HG03039 (cell line): ENCODE measurements at regions not wholly inside any gene's neighbourhood (a gene's known extent, or its start where the extent isn't known, plus 50 kb on each side); places are given as distances from the start of the nearest gene placed in this dataset.

Source experiments
- ATAC-seq: cut with Tn5 transposase; IDR thresholded peaks from one replicate; pipeline ENCODE4 v1.9.1; 2021; ENCODE audit warnings: mild to moderate bottlenecking, moderate library complexity; ENCODE audit not compliant: unreplicated experiment

DNA sequence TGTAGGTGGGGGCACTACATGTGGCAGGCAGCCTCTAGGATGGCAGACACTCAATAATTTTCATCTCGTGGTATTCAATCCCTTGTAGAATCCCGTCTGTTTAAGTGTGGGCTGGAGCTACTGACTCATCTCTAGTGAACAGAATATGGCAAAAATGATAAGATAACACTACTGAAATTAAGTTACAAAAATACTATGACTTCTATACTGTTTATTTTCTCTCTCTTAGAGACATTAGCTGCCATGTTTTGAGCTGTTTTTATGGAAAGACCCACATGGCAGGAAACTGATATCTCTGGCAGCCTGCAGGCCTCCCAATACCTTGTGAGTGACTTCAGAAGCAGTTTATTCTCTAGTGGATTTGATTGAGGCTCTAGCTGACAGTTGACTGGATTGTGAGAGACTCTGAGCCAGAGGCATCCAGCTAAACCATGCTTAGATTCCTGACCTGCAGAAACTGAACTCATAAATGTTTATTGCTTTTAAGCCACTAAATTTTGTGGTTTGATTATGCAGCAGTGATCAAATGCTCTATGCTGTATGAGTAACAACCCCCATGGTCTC, 298.8 kb upstream of the CTSO start:
- no peak for ATAC-seq

DNA sequence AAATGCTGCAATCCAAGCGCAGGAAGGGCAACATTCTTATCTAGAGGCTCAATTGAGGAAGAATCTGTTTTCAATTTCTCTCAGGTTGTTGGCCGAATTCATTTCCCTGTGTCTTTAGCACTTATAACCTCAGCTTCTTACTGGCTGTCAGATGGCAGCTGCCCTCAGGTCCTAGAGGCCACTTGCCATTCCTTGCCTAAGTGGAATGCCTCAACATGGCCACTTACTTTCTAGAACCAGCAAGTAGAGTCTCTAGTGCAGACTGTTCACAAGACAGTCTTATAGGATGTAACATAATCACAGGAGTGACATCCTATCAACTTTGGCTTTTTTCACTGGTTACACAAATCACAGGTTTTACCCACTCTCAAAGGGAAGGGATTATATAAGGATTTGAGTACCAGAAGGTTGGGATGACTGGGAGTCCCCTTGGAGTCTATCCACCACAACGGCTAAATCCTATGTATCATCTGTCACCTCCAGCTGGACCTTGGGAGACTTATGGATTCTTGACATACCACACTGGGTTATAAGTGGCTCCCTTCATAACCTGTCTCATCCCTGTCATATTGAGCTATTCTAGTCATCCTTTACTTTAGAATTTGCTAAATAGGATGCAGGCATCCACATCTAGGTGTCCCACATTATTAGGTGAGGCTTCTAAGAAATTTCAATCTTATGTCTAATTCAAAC, 297.9 kb upstream of the CTSO start:
- no peak for ATAC-seq

DNA sequence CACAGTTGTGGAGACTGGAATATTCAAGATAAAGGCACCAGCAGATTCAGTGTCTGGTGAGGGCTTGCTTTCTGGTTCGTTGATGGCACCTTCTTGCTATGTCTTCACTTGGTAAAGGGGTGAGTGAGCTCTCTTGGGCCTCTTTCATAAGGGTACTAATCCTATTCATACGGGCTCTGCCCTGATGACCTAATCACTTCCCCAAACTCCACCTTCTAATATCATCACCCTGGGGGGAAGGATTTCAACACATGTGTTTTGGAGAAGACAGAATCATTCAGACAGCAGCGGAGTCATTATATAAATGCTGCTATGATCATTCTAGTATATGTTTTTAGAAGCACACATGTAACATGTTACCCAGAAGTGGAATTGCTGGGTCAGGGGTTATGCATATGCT, 295.3 kb upstream of the CTSO start:
- no peak for ATAC-seq

DNA sequence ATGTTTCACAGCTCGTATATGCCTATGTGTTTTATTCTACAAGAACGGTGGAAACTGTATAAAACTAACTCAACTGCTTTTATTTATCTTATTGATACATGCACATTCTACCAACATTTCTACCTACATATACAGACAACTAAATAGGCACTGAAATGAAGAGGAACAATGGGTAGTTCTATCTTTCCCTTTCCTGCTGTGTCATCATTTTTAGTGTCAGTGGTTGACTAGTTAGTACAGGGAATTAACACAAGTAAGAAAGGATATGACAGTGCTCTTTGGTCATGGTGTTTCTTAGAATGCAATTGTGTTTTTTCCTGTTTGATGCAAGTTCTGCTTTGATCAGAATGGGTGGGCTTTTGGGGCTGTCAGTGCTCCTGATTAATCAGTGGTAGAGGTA, 293.8 kb upstream of the CTSO start:
- ATAC-seq = no peak

DNA sequence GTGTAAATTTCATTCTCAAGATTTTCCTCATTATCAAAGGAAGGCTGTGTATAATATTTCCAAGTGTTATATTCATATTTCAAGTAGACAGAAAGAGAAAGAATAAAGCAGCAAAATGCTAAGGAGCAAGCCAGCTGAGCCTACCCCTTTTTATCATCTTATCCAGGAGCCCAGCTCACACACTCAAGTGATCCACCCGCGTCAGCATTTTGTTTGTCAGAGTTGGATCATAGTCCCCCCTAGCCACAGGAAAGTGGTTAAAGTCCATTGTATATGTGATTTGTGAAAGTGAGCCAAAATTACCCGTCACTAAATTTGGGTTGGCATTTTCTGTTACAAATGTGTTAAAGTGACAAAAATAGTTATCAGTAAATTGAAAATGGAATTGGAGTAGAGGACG, 289.3 kb upstream of the CTSO start:
- ATAC-seq = no peak

- no peak for ATAC-seq
These were observed 288.7 kb upstream of the CTSO start for GRCh38 chr4:156242390-156242789.

DNA sequence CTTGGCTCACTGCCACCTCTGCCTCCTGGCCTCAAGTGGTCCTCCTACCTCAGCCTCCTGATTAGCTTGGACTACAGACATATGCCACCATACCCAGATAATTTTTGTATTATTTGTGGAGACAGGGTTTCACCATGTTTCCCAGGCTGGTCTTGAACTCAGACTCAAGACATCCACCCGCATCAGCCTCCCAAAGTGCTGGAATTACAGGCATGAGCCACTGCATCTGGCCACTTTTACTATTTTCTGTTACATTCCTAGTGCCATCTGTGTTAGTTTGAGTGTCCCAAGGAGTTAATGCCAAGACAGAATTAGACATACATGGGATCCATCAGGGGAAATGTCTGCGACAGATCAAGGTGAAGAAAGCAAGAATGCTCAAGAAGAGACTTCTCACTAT, 288.2 kb upstream of the CTSO start:
- no peak for ATAC-seq

GRCh38 chr4:156238171-156238570, 284.5 kb upstream of the CTSO start:
- ATAC-seq = no peak

DNA sequence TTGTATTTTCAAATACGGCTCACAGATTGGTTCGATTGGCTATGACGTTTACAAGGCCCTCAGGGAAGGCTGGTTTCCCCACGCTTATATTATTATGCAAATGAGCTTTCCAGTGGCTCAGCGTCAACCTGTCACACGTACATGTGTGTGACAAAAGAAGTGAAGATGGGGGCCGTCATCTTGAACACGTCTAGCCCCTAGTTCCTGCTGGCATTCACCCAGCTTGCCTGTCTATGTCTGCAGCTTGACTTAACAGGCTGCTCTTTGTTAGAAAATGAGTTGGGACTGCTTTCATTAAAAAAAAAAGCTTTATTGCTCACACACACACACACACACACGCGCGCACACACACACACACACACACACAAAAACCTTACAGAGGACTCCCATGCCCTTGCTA, 283.6 kb upstream of the CTSO start:
- no peak for ATAC-seq

- no peak for ATAC-seq
These were observed 276.5 kb upstream of the CTSO start for GRCh38 chr4:156230176-156230575.

- no peak for ATAC-seq
These were observed 275.0 kb upstream of the CTSO start for GRCh38 chr4:156228676-156229075.

DNA sequence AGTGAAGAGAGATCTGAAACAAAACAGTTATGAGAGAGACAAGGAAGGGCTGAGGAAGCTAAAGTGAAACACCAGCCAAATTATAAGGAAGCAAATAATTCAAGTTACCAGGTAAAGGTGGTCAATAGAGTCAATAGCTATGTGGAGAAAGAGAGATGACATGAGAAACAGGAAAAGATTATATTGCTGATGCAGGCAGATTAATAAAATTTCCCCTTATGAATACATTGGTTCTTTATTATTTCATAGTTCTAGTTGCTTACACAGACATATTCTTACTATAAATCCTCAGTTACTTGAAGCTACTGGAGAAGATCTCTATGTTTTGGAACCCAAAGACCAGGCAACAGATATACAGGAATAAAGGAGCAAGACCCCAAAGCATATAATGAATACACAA, 273.7 kb upstream of the CTSO start:
- no peak for ATAC-seq

GRCh38 chr4:156223985-156224384, 270.3 kb upstream of the CTSO start:
- ATAC-seq = no peak

GRCh38 chr4:156217236-156217635, 263.6 kb upstream of the CTSO start:
- ATAC-seq = no peak

DNA sequence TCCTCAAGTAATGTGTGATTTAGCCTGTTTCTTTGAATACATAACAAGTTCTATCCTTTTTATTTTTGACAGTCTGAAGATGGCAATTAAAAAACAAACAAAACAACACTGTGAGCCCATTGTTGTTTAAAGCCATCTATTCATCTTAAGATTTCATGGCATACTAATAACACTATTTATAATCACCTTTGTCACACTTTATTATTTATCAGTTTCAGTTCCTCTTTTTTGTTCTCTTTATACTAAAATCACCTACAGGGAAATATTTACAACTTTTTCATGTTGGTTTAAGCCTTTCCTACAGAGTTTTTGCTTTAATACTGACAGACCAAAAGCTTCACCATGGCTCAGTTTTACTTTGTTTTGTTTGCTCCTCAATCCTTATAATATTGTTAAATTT, 247.4 kb upstream of the CTSO start:
- peak; percentile 91 for ATAC-seq

- ATAC-seq = no peak
These were observed 244.8 kb upstream of the CTSO start for GRCh38 chr4:156198511-156198910.

GRCh38 chr4:156197216-156197615, 243.6 kb upstream of the CTSO start:
- no peak for ATAC-seq

- no peak for ATAC-seq
These were observed 243.1 kb upstream of the CTSO start for GRCh38 chr4:156196722-156197121.

DNA sequence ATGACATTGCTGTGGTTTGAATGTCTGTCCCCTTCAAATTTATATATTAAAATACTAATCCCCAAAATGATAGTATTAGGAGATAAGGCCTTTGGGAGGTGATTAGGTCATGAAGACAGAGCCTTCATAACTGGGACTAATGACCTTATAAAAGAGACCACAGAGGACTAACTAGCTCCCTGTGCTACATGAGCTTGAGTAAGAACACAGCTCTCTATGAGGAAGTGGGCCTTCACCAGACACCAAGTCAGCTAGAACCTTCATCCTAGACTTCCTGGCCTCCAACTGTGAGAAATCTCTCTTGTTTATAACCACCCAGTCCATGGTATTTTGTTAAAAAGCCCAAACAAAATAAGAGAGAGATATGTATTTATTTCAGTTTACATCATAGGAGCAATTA, 242.2 kb upstream of the CTSO start:
- peak; percentile 96 for ATAC-seq

DNA sequence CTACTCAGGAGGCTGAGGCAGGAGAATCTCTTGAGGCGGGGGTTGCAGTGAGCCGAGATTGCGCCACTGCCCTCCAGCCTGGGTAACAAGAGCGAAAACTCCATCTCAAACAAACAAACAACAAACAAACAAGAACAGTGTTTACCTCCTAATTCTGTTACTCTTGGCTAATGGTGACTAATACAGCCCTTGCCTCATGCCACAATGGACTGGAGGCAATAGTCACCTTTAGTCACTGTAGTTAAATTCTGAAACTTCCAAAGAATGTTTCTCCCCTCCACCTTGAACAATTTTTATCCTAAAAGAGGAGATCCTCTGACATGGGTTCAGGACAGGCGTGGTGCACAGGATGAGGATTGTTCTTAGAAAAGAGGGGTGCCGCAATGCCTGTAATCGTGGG, 241.2 kb upstream of the CTSO start:
- ATAC-seq = no peak

- no peak for ATAC-seq
These were observed 240.1 kb upstream of the CTSO start for GRCh38 chr4:156193800-156194199.

DNA sequence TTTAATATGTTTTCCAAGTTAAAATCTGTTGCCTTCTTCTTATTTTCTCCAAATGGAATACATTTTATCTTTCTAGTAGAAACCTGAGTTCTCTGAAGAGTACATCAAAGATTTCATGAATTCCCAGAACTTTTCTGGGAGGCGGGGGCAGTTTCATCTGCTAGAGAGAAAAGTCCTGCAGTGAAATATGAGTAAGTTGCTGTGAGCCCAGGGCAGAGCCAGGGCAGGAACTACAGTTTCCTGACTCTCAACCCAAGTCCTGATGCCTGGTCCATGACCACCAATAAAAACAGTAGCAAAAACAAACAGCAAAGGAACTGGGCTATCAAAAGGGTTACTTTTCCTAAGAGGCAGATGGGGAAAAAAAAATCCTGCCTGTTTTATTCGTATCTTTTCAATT, 239.4 kb upstream of the CTSO start:
- no peak for ATAC-seq

GRCh38 chr4:156192033-156192432, 238.4 kb upstream of the CTSO start:
- ATAC-seq = no peak
